IMR-90 (cell line): ENCODE measurements at regions not wholly inside any gene's neighbourhood (a gene's known extent, or its start where the extent isn't known, plus 50 kb on each side); places are given as distances from the start of the nearest gene placed in this dataset.

Experiments
- ATAC-seq: fragments of 200-7000 bp; cut with Tn5 transposase; 2 replicates; pipeline ENCODE4 v1.9.1; 2020; ENCODE audit warnings: low read depth, mild to moderate bottlenecking, moderate library complexity
- BruUV-seq: library from RNA; stranded (reverse); fragments of 400-500 nt; replicated peaks from 2 replicates; lab custom pipeline; 2021; lab: Mats Ljungman, UMichigan
- CTCF ChIA-PET: fragments of 300-600 bp; formaldehyde crosslinking; extraction: SDS; loops from one replicate; lab custom pipeline; 2021; ENCODE audit warnings: antibody characterized with exemption; lab: Yijun Ruan, JAX
- POLR2A ChIA-PET: fragments of 300-600 bp; sonication (Branson Sonifier 250); formaldehyde crosslinking; loops from one replicate; lab custom pipeline; 2022; ENCODE audit warnings: antibody characterized with exemption; ENCODE audit not compliant: unreplicated experiment; lab: Charles Lee
- DNase-seq: peaks from one replicate; pipeline ENCODE4 v3.0.0; 2013
- H2AFZ ChIP-seq: replicated peaks from 2 replicates; pipeline ENCODE3; 2013; ENCODE audit warnings: low read length, mild to moderate bottlenecking; ENCODE audit not compliant: poor library complexity
- H2AK5ac ChIP-seq: 2 replicates; pipeline ENCODE4 v1.6.1; 2013; ENCODE audit warnings: low read depth, low read length, inconsistent platforms
- H2AK9ac ChIP-seq: replicated peaks from 2 replicates; pipeline ENCODE3; 2013; ENCODE audit warnings: mild to moderate bottlenecking, low read depth, low read length, moderate library complexity; ENCODE audit not compliant: poor library complexity
- H2BK120ac ChIP-seq: 2 replicates; pipeline ENCODE4 v1.6.1; 2013; ENCODE audit warnings: low read depth, low read length, inconsistent platforms
- H2BK15ac ChIP-seq: 3 replicates; pipeline ENCODE4 v1.6.1; 2013; ENCODE audit warnings: low read depth, low read length, inconsistent platforms
- H2BK20ac ChIP-seq: 2 replicates; pipeline ENCODE4 v1.6.1; 2013; ENCODE audit warnings: low read depth, mild to moderate bottlenecking, inconsistent platforms, low read length, moderate library complexity
- H2BK5ac ChIP-seq: 2 replicates; pipeline ENCODE4 v1.6.1; 2013; ENCODE audit warnings: mild to moderate bottlenecking, low read depth, low read length, inconsistent platforms; ENCODE audit not compliant: poor library complexity, severe bottlenecking
- H3K14ac ChIP-seq: replicated peaks from 2 replicates; pipeline ENCODE4 v1.6.1; 2013; ENCODE audit warnings: low read depth, low read length, inconsistent platforms
- H3K18ac ChIP-seq: 2 replicates; pipeline ENCODE4 v1.6.1; 2013; ENCODE audit warnings: low read depth, low read length, control low read depth
- H3K23ac ChIP-seq: 2 replicates; pipeline ENCODE4 v1.6.1; 2013; ENCODE audit warnings: low read depth, low read length, inconsistent platforms
- H3K27ac ChIP-seq: 2 replicates; pipeline ENCODE4 v1.5.1; 2013; ENCODE audit warnings: mild to moderate bottlenecking, control low read depth, low read length; ENCODE audit not compliant: insufficient read depth
- H3K27me3 ChIP-seq: 2 replicates; pipeline ENCODE4 v1.6.1; 2013; ENCODE audit warnings: low read length; ENCODE audit not compliant: control insufficient read depth, insufficient read depth
- H3K36me3 ChIP-seq: 2 replicates; pipeline ENCODE4 v1.6.1; 2013; ENCODE audit warnings: low read length, mixed read lengths; ENCODE audit not compliant: control insufficient read depth, insufficient read depth
- H3K4ac ChIP-seq: 2 replicates; pipeline ENCODE4 v1.6.1; 2013; ENCODE audit warnings: low read depth, low read length, inconsistent platforms
- H3K4me1 ChIP-seq: 2 replicates; pipeline ENCODE4 v1.6.1; 2013; ENCODE audit warnings: low read length, mixed read lengths; ENCODE audit not compliant: control insufficient read depth, insufficient read depth
- H3K4me2 ChIP-seq: 2 replicates; pipeline ENCODE4 v1.6.1; 2013; ENCODE audit warnings: low read depth, mild to moderate bottlenecking, control low read depth, low read length, moderate library complexity
- H3K4me3 ChIP-seq: 2 replicates; pipeline ENCODE4 v1.5.1; 2013; ENCODE audit warnings: low read depth, mild to moderate bottlenecking, control low read depth, low read length, moderate library complexity; ENCODE audit not compliant: insufficient read depth
- H3K56ac ChIP-seq: 2 replicates; pipeline ENCODE4 v1.6.1; 2013; ENCODE audit warnings: low read length, inconsistent platforms; ENCODE audit not compliant: insufficient read depth; ENCODE audit errors: extremely low read depth
- H3K79me1 ChIP-seq, 2 experiments: 2 replicates each; pipeline ENCODE4 v1.6.1; 2013; ENCODE audit warnings: low read length in 2 of 2, inconsistent platforms in 1 of 2, low read depth in 1 of 2
- H3K9ac ChIP-seq: 2 replicates; pipeline ENCODE4 v1.6.1; 2013; ENCODE audit warnings: low read depth, low read length, control low read depth
- H3K9me1 ChIP-seq: 2 replicates; pipeline ENCODE4 v1.6.1; 2013; ENCODE audit warnings: low read length, inconsistent platforms; ENCODE audit not compliant: insufficient read depth
- H3K9me3 ChIP-seq: 2 replicates; pipeline ENCODE4 v1.6.1; 2013; ENCODE audit warnings: low read length; ENCODE audit not compliant: control insufficient read depth, insufficient read depth
- H4K20me1 ChIP-seq: 2 replicates; pipeline ENCODE4 v1.6.1; 2013; ENCODE audit warnings: low read length, inconsistent platforms; ENCODE audit not compliant: insufficient read depth
- H4K5ac ChIP-seq: 2 replicates; pipeline ENCODE4 v1.6.1; 2013; ENCODE audit warnings: mild to moderate bottlenecking, low read depth, low read length, control low read depth
- H4K8ac ChIP-seq, 2 experiments: 2 replicates each; pipeline ENCODE4 v1.6.1; 2013; ENCODE audit warnings: low read depth in 2 of 2, low read length in 2 of 2, control low read depth in 1 of 2, inconsistent platforms in 1 of 2
- H4K91ac ChIP-seq: 2 replicates; pipeline ENCODE4 v1.6.1; 2013; ENCODE audit warnings: low read depth, low read length, inconsistent platforms; ENCODE audit not compliant: insufficient read depth
- BHLHE40 ChIP-seq: fragments of 150-350 bp; IDR thresholded peaks from 2 replicates; pipeline ENCODE4 v1.6.1; 2016; ENCODE audit warnings: mild to moderate bottlenecking, low read depth, low read length
- CEBPB ChIP-seq: IDR thresholded peaks from 2 replicates; pipeline ENCODE4 v1.6.1; 2012; ENCODE audit warnings: low read depth, low read length, improper control_type of control experiment
- CHD1 ChIP-seq: IDR thresholded peaks from 2 replicates; pipeline ENCODE4 v1.6.1; 2012; ENCODE audit warnings: low read depth, low read length, improper control_type of control experiment
- CTCF ChIP-seq: conservative IDR thresholded peaks from 2 replicates; pipeline ENCODE4 v1.5.1; 2012; ENCODE audit warnings: mild to moderate bottlenecking, low read depth, low read length, improper control_type of control experiment
- FOS ChIP-seq: fragments of 150-350 bp; IDR thresholded peaks from 2 replicates; pipeline ENCODE4 v1.6.1; 2016; ENCODE audit warnings: low read depth, low read length
- MAFK ChIP-seq: IDR thresholded peaks from 2 replicates; pipeline ENCODE4 v1.6.1; 2012; ENCODE audit warnings: low read depth, low read length, improper control_type of control experiment
- MAZ ChIP-seq: IDR thresholded peaks from 2 replicates; pipeline ENCODE4 v1.6.1; 2012; ENCODE audit warnings: low read depth, mild to moderate bottlenecking, low read length, improper control_type of control experiment, moderate library complexity, borderline replicate concordance
- MXI1 ChIP-seq: IDR thresholded peaks from 2 replicates; pipeline ENCODE4 v1.6.1; 2012; ENCODE audit warnings: low read depth, mild to moderate bottlenecking, low read length, moderate library complexity, borderline replicate concordance
- NFE2L2 ChIP-seq: fragments of 150-350 bp; IDR thresholded peaks from 2 replicates; pipeline ENCODE4 v1.6.1; 2016; ENCODE audit warnings: low read depth, mild to moderate bottlenecking, low read length
- RAD21 ChIP-seq: IDR thresholded peaks from 2 replicates; pipeline ENCODE4 v1.6.1; 2012; ENCODE audit warnings: low read length, improper control_type of control experiment
- RCOR1 ChIP-seq: IDR thresholded peaks from 2 replicates; pipeline ENCODE4 v1.6.1; 2012; ENCODE audit warnings: mild to moderate bottlenecking, low read length, improper control_type of control experiment; ENCODE audit not compliant: insufficient replicate concordance
- RFX5 ChIP-seq: IDR thresholded peaks from 2 replicates; pipeline ENCODE4 v1.8.0; 2012; ENCODE audit warnings: low read depth, mild to moderate bottlenecking, low read length, moderate library complexity
- SMC3 ChIP-seq: fragments of 150-350 bp; IDR thresholded peaks from 2 replicates; pipeline ENCODE4 v1.6.1; 2016; ENCODE audit warnings: low read depth, mild to moderate bottlenecking, antibody characterized with exemption, low read length, moderate library complexity
- WGBS, 2 experiments: methylation state at CpG; one replicate each; pipeline versions ENCODE4 v1.1.5 to v1.1.7; 2013; ENCODE audit warnings: missing lambda C conversion rate in 2 of 2; ENCODE audit not compliant: insufficient read length in 1 of 2; ENCODE audit errors: extremely low coverage in 2 of 2; 5-methylcytosine and 5-hydroxymethylcytosine counted together
- dilution Hi-C: fragments of 300-500 bp; cut with HindIII; formaldehyde crosslinking; loops from one replicate; pipeline ENCODE4 v1.14.3; 2018; ENCODE audit warnings: low sequenced_read_pairs; ENCODE audit not compliant: unreplicated experiment
- in situ Hi-C: fragments of 300-500 bp; cut with MboI; formaldehyde crosslinking; loops from 3 replicates; pipeline ENCODE4 v1.14.3; 2019; ENCODE audit warnings: low sequenced_read_pairs, inconsistent platforms, mixed read lengths
- intact Hi-C: fragments of 100-400 bp; cut with micrococcal nuclease; formaldehyde crosslinking; loops from 2 replicates; pipeline ENCODE4 v1.10.0; 2022

- Histone ChIP-seq H2AFZ (no peak overlapping the region), H4K20me1 (no peaks in the 10 kb centered on the region), H3K79me1 (no peaks in the 10 kb centered on the region), H3K9ac (no peak overlapping the region), H3K4ac (no peak overlapping the region), H3K18ac (no peak overlapping the region), H4K8ac (no peak overlapping the region), H3K23ac (no peak overlapping the region), H3K14ac (no peak overlapping the region), H3K27ac (no peak overlapping the region), H3K4me2 (no peak overlapping the region), H3K4me3 (no peak overlapping the region), H2BK5ac (no peak overlapping the region), H4K5ac (no peak overlapping the region), H2BK20ac (no peak overlapping the region), H3K9me3 (no peaks in the 10 kb centered on the region), H3K56ac (no peak overlapping the region), H3K4me1 (no peaks in the 10 kb centered on the region), H3K27me3 (no peaks in the 10 kb centered on the region), H2BK120ac (no peak overlapping the region), H4K91ac (no peak overlapping the region), H2AK5ac (no peak overlapping the region), H3K9me1 (no peaks in the 10 kb centered on the region), H2BK15ac (no peak overlapping the region), H2AK9ac (no peak overlapping the region), H3K36me3 (no peaks in the 10 kb centered on the region)
- intact Hi-C loops (no loop called here), in situ Hi-C loops (no loop called here), dilution Hi-C loops (no loop called here)
- CTCF ChIA-PET, result no interaction called here
- POLR2A ChIA-PET, result no interaction called here
- ATAC-seq (no peak), DNase-seq (no peak)
- no CpG with 5 or more reads among the region's 1 CpG for WGBS, 2 experiments
- no peak for TF ChIP-seq RFX5
- TF ChIP-seq SMC3, result no peak
- no peak for TF ChIP-seq MXI1
- no peak for TF ChIP-seq NFE2L2
- no peak for TF ChIP-seq BHLHE40
- no peak for TF ChIP-seq MAFK
- no peak for TF ChIP-seq FOS
- TF ChIP-seq CEBPB, result no peak
- no peak for TF ChIP-seq MAZ
- TF ChIP-seq RCOR1, result no peak
- no peak for TF ChIP-seq CTCF
- TF ChIP-seq RAD21, result no peak
- TF ChIP-seq CHD1, result no peak
- no TSS peak for BruUV-seq
These were observed 304.8 kb downstream of the USP25 start for GRCh38 chr21:16034446-16035190.
